ENCODE measurements at regions not wholly inside any gene's neighbourhood (a gene's known extent, or its start where the extent isn't known, plus 50 kb on each side); places are given as distances from the start of the nearest gene placed in this dataset.

DNA sequence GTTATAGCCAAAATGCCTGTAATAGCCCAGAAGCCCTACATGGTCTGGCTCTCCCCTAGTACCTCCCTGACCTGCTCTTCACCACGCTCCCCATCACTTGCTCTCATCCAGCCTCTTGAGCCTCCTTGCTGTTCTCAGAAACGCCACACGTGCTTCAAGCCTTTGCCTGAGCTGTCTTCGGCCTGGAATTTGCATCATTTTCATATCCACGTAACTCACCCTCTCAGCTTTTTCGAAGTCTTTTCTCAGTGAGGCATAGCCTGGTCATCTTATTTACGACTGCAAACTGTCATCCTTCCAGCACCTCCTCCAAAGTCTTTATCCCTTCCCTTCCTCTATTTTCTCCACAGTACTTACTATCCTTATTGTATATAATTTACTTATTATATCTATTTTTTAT lies 151.0 kb upstream of the AHR start:
- WGBS, 4 donors: 82 to 93% (median 90%) methylated on average over 7 of the region's 7 CpGs
- DNase-seq (no peak), ATAC-seq (no peak)
- H3K4me3 ChIP-seq: no peak overlapping the region
- no peaks in the 10 kb centered on the region for H3K27me3 ChIP-seq
- TF ChIP-seq POLR2A (IDR thresholded peaks at IDR 0.05): no peak
- TF ChIP-seq, protein P1, sequence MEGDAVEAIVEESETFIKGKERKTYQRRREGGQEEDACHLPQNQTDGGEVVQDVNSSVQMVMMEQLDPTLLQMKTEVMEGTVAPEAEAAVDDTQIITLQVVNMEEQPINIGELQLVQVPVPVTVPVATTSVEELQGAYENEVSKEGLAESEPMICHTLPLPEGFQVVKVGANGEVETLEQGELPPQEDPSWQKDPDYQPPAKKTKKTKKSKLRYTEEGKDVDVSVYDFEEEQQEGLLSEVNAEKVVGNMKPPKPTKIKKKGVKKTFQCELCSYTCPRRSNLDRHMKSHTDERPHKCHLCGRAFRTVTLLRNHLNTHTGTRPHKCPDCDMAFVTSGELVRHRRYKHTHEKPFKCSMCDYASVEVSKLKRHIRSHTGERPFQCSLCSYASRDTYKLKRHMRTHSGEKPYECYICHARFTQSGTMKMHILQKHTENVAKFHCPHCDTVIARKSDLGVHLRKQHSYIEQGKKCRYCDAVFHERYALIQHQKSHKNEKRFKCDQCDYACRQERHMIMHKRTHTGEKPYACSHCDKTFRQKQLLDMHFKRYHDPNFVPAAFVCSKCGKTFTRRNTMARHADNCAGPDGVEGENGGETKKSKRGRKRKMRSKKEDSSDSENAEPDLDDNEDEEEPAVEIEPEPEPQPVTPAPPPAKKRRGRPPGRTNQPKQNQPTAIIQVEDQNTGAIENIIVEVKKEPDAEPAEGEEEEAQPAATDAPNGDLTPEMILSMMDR (IDR thresholded peaks at IDR 0.05): no peak
- no peaks in the 10 kb centered on the region for H3K9me3 ChIP-seq
- H3K27ac ChIP-seq: no peak overlapping the region
- no peaks in the 10 kb centered on the region for H3K36me3 ChIP-seq
- peaks cover 0 to 49% (median 2%) of the 10 kb centered on the region in 12 donors for H3K4me1 ChIP-seq
- intact Hi-C loops (cut with DNase I): no loop called here

DNA sequence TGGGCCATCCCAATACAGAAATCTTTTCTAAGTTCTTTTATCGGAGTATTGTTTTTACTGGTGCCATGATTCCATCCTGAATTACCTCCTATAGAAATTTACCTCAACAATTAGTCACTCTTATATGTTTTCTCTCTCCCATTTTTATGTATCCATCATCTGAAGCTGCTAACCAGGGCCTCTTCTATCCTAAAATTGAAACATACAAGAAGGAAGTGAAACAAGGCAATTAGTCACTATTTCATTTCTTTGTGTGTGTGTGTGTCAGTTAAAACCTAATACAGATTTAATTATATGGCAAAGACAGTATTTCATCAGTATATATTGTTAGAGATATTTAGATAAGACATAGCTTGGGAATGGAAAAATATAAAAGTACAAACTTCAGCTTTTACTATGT lies 148.4 kb upstream of the AHR start:
- DNase-seq (no peak), ATAC-seq (no peak)
- H3K9me3 ChIP-seq: no peaks in the 10 kb centered on the region
- TF ChIP-seq, protein P1 (IDR thresholded peaks at IDR 0.05): no peak
- no peak for TF ChIP-seq POLR2A (IDR thresholded peaks at IDR 0.05)
- H3K4me1 ChIP-seq: peaks cover 0 to 31% (median 0%) of the 10 kb centered on the region in 12 donors
- intact Hi-C loops (cut with DNase I): loop anchor here in 1 of 10 donors (10.0 kb wide), 1 partner anchor 425 kb away; no protein-coding TSS in a partner anchor
- H3K27ac ChIP-seq: no peak overlapping the region
- H3K4me3 ChIP-seq: no peak overlapping the region
- H3K27me3 ChIP-seq: no peaks in the 10 kb centered on the region
- no peaks in the 10 kb centered on the region for H3K36me3 ChIP-seq
- 92 to 94% (median 93%) methylated on average over 1 of the region's 1 CpG for WGBS, 4 donors

DNA sequence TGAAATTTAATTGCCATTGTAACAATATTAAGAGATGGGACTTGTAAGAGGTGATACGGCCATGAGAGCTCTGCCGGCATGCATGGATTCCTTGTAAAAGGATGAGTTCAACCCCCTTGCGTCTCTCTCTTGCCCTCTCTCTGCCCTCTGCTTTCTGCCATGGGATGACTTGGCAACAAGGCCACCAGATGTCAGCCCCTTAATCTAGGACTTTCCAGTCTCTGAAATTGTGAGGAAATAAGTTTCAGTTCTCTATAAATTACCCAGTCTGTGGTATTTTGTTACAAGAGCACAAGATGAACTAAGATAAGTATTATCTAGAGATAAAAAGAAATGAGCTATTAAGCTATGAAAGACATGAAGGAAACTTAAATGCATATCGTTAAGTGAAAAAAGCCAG lies 145.7 kb upstream of the AHR start:
- 88 to 96% (median 93%) methylated on average over 4 of the region's 4 CpGs for WGBS, 4 donors
- H3K36me3 ChIP-seq: no peaks in the 10 kb centered on the region
- H3K4me1 ChIP-seq: peaks cover 0 to 31% (median 0%) of the 10 kb centered on the region in 12 donors
- no peaks in the 10 kb centered on the region for H3K9me3 ChIP-seq
- intact Hi-C loops (cut with DNase I): loop anchor here in 1 of 10 donors (10.0 kb wide), 1 partner anchor 428 kb away; no protein-coding TSS in a partner anchor
- peak in 1 of 5 donors; percentile 26 for DNase-seq
- TF ChIP-seq, protein P1 (IDR thresholded peaks at IDR 0.05): no peak
- TF ChIP-seq POLR2A (IDR thresholded peaks at IDR 0.05): no peak
- no peaks in the 10 kb centered on the region for H3K27me3 ChIP-seq
- no peak overlapping the region for H3K4me3 ChIP-seq
- peak in 1 of 4 donors; percentile 49 for ATAC-seq
- peak overlapping the region in 1 of 12 donors; percentile 38 for H3K27ac ChIP-seq

DNA sequence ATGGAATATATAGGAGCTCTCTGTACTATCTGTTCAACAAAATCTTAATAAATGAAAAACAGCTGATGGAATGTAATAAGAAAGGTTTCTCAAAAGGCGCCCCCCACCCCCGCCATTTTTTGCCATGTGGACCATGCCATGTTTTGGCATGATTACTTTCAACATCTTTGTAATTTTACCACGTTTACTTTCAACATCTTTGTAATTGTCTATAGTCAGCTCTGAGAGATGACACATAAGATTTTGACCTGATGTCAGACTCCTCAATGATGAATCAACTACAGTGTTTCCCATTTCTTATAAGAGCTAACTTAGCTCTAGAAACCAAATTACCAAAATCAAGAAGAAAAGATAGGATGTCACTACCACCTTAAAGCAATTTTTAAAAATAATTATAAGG lies 144.9 kb upstream of the AHR start:
- peaks cover 0 to 31% (median 0%) of the 10 kb centered on the region in 12 donors for H3K4me1 ChIP-seq
- H3K4me3 ChIP-seq: no peak overlapping the region
- H3K9me3 ChIP-seq: no peaks in the 10 kb centered on the region
- no peak for ATAC-seq
- TF ChIP-seq POLR2A (IDR thresholded peaks at IDR 0.05): no peak
- TF ChIP-seq, protein P1 (IDR thresholded peaks at IDR 0.05): no peak
- peak overlapping the region in 1 of 12 donors; percentile 38 for H3K27ac ChIP-seq
- WGBS, 4 donors: 88 to 91% (median 88%) methylated on average over 3 of the region's 3 CpGs
- no peak for DNase-seq
- intact Hi-C loops (cut with DNase I): loop anchor here in 1 of 10 donors (10.0 kb wide), 1 partner anchor 429 kb away; no protein-coding TSS in a partner anchor
- H3K36me3 ChIP-seq: no peaks in the 10 kb centered on the region
- H3K27me3 ChIP-seq: no peaks in the 10 kb centered on the region
